DMS 273 (cell line): ENCODE measurements at regions not wholly inside any gene's neighbourhood (a gene's known extent, or its start where the extent isn't known, plus 50 kb on each side); places are given as distances from the start of the nearest gene placed in this dataset.

Source experiments
- DNase-seq: peaks from one replicate; lab custom pipeline; 2025; ENCODE audit not compliant: unreplicated experiment; lab: John Stamatoyannopoulos, UW

DNA sequence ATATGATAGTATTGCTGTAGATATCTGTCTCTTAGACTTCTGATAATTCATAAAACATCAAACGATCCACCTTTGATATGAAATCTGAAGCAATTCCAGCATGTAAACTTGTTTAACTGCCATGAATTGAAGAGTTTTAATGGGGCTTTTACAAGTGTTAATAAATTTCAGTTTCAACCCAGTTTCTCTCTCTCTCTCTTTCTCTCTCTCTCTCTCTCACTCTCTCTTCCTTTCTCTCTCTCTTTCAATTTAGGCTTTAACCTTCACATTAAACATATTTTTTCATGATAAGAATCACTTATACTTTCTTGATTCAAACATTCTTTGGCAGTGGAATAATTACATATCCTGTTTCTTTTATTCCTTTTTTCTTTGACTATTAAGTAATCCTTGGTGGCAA is 296.1 kb downstream of the EPHA4 start:
- no peak for DNase-seq

DNA sequence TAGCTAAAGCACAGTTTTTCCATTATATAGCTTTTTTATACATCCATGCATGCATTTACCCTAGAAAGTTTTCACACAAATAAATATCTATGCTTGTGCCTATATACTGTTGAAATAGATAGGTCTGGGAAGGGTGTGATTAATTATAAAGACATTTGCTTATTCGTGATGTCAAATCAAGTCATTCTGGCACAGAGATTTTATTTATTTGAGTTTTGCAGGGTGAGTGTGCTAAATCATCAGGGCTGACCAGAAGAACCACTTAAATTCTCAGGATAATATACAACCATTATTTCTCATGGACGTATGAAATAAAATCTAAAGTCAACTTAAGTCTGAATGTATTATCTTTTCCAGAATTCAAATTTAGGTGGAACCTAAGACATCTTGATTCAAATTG is 295.5 kb downstream of the EPHA4 start:
- no peak for DNase-seq

DNA sequence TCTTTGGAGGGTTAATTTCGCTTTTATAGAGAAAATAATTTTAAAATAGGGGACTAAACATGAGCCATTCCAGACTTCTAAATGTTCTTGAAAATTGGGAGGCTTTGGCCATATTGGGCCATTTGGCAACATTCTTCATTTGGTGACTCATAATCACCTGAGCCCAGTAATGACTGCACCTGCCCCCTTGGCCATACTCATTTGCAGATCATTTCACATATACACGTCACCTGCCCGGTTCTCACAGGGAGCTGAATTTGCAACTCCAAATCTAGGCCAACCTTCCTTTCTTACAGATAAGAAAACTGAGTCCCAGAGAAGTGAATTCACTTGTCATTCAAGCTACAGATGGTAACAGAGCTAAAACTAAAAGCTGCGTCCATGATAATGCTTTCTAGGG is 289.7 kb downstream of the EPHA4 start:
- no peak for DNase-seq

DNA sequence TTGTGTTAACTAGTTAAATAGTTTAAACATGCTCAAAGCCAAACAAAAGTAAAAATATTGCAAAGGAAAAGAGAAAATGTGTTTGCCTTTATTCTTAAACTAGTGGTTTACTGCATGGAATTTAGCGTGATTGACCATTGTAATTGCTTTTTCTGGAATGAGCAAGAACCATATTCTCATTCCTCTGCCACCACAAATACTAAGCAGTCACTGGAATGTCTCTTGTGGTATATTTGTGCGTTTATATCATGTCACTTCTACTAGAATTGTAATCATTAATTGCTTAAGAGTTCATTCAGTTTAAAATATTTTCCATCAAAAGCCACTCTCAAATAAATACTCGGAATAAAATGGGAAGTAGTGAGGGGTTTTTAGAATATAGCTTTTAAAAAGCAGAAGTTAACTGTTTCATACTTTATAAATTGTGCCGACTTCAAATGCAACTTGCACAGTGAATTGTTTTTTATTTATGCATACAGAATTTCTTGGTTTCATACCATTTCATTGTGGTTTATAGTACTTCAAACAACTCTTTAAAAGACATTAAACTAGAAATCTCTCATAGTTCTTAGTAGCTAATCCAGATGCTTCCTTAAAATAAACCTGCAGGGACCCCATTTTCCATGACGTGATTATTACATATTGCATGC is 288.1 kb downstream of the EPHA4 start:
- no peak for DNase-seq

DNA sequence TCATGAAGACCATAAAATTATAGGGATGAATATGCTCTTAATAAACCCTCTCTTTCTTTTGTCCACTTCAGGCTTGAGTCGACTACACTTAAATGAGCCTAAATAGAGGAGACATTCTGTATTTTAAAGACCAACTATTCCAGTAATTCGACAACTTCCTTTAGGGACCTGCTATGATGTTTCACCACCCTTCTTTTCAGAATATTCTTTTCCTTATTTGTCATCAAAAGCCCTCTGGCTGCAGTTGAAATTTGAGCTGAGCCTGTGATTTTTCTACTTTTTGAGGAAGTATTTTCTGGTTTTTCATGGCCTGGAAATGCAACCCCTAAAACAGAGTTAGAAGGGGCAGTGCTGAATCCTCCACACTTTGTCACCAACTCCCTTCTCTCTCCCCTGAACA is 287.0 kb downstream of the EPHA4 start:
- no peak for DNase-seq

DNA sequence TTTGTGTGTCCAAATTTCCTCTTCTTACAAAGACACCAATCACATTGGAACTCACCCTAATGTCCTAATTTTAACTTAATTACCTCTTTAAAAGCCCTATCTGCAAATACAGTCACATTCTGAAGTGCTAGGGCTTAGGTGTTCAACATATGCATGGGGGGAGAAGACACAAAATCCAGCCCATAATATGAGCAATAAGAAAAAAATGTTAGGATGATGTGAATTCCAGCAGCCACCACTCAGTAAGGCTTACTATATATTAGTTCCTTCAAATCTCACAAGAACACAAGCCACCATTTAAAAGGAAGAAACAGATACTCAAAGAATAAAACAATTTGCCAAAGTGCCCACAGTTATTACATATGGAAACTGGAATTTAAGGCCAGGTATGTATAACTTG is 285.7 kb downstream of the EPHA4 start:
- DNase-seq, result no peak

DNA sequence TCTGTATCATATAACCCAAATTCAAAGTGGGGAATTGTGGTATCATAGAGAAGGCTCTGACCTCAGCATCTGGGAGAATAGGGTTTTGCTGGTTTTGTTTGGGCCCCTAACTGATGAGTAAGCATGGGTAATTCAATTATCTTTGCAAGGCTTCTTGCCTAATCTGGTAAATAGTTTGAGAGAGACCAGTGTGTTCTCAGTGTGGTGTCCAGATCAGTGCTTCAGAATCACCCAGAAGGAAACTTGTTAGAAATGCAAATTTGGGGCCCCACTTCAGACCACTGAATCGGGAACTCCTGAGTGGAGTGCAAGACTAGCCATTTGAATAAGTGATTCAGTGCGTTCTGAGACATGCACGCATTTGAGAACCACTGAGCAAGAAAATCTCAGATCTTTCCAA is 282.7 kb downstream of the EPHA4 start:
- DNase-seq, result no peak

DNA sequence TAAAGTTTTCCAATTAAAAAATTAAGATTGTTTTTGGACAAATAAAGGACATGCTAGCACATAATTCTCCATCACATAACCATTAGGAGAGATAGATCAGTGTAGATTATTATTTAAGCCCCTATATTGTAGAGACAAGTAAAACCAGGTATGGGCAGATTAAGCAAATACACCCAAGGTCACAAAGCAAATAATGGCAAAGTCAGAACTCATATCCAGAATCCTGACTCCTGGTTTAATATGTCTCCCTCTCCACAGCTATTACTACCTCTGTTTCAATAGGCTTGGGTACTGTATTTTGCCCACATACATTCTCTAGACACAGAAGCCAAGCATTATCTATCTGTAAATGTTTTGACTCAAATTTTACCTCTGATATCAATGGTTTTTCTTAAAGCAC is 282.3 kb downstream of the EPHA4 start:
- DNase-seq, result no peak

DNA sequence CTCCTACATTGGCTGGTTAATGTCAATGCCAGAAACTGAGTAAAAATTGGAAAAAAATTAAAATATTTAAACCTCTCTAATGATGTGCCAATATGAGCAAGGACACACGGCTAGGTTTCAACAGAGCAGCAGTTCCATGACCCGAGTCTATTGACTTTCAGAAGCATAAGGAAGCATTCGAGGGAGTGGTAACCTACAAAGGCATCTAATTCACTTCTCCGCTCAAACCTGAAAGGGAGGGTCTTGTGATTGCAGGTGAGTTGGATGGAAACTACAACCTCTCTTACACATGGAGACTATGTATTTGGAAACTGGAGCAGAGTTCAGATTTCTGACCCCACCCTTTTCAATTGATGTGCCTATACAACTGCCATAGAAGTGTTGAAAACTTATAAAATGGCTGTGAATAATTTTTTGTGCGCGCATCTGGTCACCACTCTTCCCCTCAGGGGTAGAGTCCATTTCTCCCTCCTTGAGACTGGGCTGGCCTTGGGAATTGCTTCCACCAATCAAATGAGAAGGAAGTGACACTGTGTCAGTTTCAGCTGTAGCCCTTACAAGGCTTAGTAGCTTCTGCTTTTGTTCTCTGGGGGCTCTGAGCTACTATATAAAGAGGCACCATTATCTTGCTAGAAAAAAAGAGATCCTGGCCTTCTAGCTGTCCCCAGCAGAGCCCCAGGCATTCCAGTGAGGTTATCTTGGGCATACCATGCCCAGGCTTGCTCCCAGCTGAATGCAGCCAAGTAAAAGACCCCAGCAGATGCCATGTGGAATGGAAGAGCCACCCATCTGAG is 278.0 kb downstream of the EPHA4 start:
- DNase-seq, result peak; percentile 9

DNA sequence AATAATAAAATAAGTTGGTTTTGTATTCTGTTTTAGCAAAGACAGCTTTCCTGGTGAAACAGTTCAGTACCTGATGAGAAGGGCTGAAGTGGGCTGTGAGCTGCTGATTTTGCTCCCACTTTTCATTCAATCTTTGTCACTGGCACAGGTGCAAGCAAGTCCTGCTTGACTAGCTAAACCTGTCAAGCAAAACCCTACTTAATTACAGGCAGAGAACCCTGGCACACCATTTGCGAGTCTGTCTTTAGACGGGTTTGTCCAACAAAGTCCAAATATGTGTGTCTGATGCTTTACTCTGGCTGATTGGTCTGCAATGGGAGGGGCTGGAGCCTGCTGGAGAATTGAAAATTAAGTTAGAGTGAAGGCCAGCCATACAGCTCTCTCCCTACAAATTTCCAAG is 267.2 kb downstream of the EPHA4 start:
- DNase-seq, result no peak

DNA sequence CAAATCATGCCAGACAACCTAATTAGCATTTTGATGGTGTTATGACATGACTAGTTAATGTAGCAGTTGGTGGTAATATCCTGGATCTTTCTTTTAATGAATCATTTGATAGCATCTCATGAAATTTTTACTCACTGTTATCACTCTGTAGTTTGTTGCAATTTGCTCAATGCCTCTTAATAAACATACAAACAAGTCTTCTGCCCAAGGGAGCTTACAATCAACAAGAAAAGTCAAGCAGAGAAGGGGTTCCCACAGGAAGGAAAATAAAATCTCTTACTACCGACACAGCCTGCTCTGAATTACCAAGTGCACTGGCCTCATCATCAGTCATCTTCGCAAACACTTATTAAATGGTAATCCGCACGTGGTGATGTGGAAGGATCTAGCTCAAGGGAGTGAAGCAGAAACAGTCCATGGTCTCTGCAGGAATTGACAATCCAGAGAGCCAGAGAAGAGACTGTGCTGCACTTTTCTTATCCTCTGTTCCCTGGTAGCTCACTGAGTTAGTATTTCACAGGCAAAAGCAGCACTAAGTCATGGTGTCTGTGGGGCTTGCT is 263.5 kb downstream of the EPHA4 start:
- no peak for DNase-seq

DNA sequence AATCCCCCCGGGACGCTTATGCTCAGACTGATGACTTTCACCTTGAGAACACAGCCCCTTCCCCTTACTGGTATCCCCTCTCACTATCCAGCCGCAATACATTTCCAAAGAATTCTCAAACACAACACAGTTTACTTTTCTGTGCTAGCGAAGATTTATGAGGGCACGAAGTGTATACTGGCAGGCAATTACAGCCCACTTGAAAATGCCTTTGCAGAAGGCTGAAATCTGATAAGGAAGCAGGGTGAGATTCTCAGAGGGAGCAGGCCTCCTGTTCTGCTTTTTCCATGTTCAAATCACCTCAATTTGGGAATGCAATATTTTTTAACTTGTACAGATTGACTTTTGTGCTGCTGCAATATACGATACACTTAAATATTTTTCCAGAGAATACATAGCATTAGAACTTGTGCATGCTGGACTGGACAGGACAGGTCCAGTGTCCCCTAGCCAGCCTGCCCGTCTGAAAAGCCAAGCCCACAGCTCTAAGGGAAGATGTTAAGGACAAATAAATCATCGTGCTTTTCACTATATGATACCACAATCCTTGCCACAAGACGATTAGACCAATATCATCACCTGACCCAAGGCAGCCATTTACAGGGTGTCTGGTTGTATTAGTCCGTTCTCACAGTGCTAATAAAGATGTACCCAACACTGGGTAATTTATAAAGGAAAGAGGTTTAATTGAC is 262.1 kb downstream of the EPHA4 start:
- DNase-seq, result peak; percentile 37

DNA sequence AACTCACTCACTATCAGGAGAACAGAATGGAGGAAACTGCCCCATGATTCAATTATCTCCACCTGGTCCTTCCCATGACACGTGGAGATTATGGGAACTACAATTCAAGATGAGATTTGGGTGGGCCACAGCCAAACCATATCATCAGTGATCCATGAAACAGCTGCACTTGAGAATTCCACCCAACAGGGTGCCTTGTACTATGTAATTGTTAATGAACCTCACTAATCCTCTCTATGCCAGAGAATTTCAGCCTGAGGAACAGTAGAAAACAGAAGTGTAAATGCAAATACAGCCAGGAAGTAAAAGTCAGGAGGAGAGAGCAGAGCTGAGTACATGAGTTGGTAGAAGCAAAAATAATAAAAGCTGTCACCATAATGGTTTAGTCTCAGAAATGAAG is 261.4 kb downstream of the EPHA4 start:
- peak; percentile 5 for DNase-seq

DNA sequence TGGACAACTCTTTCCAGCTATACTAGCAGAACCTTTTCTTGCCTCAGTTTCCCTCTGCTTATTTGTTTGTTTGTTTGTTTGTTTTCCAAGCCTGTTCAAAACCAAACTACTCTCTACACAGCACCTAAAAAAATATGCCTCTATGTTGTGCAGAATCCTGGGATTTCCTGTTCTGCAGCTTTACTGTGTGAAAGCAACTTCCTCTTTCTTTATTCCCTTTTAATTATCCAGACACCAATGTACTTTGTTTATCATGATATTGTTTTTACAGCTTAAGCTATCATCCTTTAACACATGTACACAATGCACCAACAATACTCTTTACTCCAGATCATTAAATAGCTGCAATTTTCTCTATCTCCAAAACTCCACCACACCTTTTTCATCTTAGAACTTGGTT is 259.5 kb downstream of the EPHA4 start:
- DNase-seq, result no peak

DNA sequence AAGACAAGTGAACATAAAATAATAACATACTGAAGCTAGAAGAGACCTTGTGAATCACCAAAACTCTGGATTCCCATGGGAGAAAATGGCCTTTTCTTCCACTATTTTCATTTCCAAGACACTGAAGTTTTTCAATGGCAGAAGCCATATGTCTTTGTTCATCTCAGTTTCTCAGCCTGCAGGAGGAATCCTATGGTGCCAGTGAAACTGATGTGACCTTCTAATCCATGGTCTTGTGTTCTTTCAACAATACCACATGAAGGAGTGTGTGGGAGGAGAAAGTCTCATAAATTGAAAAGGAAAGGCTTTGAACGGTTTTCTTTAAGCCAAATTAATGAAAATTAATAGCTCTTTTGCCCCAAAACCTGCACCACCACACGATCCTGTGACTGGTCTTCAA is 257.3 kb downstream of the EPHA4 start:
- no peak for DNase-seq

DNA sequence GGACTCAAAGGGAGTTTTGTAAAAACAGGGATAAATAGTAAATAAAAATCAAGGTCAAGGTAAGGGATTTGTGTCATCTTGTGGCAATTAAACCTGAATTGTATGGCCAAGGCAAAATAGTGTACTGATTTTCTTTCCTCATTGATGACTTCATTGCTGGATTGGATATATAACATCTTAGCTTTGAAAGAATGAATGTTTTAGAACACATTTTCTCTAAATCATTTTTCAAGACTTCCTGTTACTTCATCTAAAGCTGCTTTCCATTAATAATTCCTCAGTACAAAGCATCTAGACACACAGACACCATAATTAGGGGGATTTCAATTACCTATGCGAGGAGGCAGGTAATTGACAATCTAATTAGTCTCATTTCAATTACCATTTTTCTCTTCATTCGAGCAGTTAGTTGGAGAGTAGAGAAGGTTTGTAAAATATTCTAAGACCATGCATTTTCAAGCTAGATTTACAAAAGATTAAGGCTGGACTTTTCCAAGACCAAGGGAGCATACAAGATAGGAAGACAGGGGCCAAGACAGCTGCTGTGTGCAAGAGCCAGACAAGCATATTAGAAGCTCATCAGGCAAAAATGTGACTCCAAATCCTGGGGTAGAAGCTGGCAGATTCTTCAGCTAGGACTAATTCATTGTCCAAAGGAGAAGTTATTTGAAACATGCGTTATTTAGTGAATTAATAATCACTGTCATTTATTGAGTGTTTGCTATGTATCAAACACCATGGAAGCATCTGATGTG is 253.6 kb downstream of the EPHA4 start:
- no peak for DNase-seq

DNA sequence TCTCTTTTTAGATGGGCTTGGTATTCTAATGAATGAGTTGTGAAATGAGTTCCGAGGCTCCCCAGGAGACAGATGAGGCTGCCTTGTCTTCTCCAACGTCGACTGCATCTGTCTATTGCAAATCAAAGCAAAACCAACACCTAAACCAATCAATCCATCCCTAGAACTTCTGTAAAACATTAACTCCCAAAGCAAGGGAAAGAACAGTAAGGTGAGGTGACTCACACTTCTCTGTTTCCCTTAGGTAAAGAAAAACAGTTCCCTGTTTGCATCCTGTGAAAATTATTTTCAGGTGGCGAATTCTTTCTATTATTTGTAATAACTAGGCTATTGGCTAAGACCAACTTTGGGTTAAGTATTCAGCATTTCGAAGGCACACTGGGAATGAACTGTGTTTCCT is 249.4 kb downstream of the EPHA4 start:
- no peak for DNase-seq

DNA sequence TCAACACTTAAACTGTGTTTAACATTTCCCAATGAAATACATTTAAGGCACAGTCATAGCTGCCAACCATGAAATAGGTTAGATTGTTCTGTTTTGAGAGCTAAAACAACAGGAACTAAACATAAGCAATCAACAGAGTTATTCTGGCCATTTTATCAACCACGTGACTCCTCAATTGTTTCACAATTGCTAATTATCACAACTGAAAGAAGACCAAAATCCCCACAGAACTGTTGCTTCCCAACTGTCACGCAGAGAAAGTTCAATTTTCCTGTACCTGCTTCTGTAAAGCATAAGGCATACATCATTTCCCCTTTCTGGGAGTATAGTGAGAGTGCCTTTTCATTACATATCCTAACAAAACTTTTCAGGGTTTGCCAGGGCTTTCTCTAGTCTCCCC is 248.6 kb downstream of the EPHA4 start:
- DNase-seq, result no peak

DNA sequence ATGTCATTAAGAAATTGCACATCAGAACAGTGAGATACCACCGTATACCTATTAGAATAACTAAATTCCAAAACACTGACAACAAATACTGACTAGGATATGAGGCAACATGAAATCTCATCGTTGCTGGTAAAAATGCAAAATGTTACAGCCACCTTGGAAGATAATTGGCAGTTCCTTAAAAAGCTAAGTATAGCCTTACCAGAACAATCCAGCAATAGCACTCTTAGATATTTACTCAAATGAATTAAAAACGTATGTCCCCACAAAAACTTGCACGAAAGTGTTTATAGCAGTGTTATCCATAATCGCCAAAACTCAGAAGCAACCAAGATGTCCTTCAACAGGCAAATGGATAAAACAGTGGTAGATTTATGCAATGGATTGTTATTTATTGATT is 241.7 kb downstream of the EPHA4 start:
- DNase-seq, result no peak

DNA sequence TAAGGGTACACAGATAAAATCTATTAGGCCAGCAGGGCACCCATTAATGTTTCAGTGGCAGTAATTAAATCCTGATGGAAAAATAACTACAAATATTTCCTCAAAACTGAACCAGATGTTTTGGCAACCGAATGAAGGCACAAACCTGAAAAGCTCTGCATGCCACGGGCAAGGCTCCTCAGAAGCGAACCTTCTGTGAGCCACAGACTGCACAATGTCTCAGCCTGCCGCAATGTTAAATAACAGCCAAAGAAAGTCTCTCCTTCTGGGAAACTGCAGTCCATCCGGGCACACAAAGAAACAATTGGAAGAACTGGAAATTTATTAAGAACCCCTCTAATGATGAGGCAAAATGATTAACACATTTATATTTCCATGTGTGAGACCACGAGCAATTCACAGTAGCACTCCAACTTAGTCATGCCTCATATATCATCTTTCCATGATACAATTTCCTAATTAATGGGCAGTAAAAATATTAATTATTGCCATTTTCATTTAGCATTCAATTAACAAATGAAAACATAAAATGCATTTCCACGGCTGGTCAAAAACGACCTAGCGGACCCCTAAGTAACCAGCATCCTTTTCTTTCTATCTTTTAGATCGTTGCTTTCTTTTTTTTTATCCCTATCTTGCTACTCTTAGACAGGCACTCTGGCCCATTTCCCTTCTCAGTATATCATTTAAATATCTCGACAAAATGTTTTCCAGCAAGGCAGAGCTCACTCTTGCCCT is 237.5 kb downstream of the EPHA4 start:
- DNase-seq, result no peak
